PFSK-1 (cell line): ENCODE measurements at regions not wholly inside any gene's neighbourhood (a gene's known extent, or its start where the extent isn't known, plus 50 kb on each side); places are given as distances from the start of the nearest gene placed in this dataset.

Experiments used
- FOXP2 ChIP-seq: optimal IDR thresholded peaks from 2 replicates; pipeline ENCODE3; 2011; ENCODE audit warnings: borderline replicate concordance, control low read depth, inconsistent platforms; ENCODE audit not compliant: insufficient read depth; ENCODE audit errors: extremely low read length, extremely low read depth
- POLR2AphosphoS5 ChIP-seq: IDR thresholded peaks from 2 replicates; pipeline ENCODE4 v1.6.1; 2012; ENCODE audit warnings: low read depth, mild to moderate bottlenecking, control low read depth, low read length, moderate library complexity
- REST ChIP-seq, 2 experiments: IDR thresholded peaks; 2 replicates each; pipeline versions ENCODE4 v1.6.1 to v1.8.0; 2011 to 2012; ENCODE audit warnings: low read depth in 2 of 2, low read length in 2 of 2, control low read depth in 1 of 2, inconsistent platforms in 1 of 2, mild to moderate bottlenecking in 1 of 2, moderate library complexity in 1 of 2; ENCODE audit not compliant: insufficient read depth in 1 of 2
- SIN3A ChIP-seq: IDR thresholded peaks from 2 replicates; pipeline ENCODE4 v1.6.1; 2012; ENCODE audit warnings: mild to moderate bottlenecking, low read length, moderate library complexity, borderline replicate concordance; ENCODE audit not compliant: insufficient read depth
- TAF1 ChIP-seq: IDR thresholded peaks from 2 replicates; pipeline ENCODE4 v1.6.1; 2012; ENCODE audit warnings: low read length, control low read depth, borderline replicate concordance; ENCODE audit not compliant: insufficient read depth

- TF ChIP-seq SIN3A (no peak), TAF1 (no peak), REST (IDR thresholded peaks at IDR 0.05; ENCODE audit: insufficient read depth in 1 of 2, low read depth in 2 of 2, low read length in 2 of 2) (no peak), POLR2AphosphoS5 (no peak)
Observed at GRCh38 chr13:78971355-78972025, 312.5 kb upstream of the OBI1 start.

- TF ChIP-seq POLR2AphosphoS5 = no peak
- TF ChIP-seq FOXP2 = no peak
Observed at GRCh38 chr13:78960881-78961280, 301.9 kb upstream of the OBI1 start.

- no peak for TF ChIP-seq POLR2AphosphoS5
- no peak for TF ChIP-seq REST (IDR thresholded peaks at IDR 0.05; ENCODE audit: insufficient read depth in 1 of 2, low read depth in 2 of 2, low read length in 2 of 2)
- no peak for TF ChIP-seq TAF1
- no peak for TF ChIP-seq FOXP2
- TF ChIP-seq SIN3A = no peak
Observed at GRCh38 chr13:78958006-78958405, 299.1 kb upstream of the OBI1 start.

- TF ChIP-seq FOXP2 (no peak), REST (IDR thresholded peaks at IDR 0.05; ENCODE audit: insufficient read depth in 1 of 2, low read depth in 2 of 2, low read length in 2 of 2) (no peak), TAF1 (no peak), SIN3A (no peak), POLR2AphosphoS5 (no peak)
Observed at GRCh38 chr13:78940455-78941130, 281.6 kb upstream of the OBI1 start.

- TF ChIP-seq SIN3A = no peak
- TF ChIP-seq TAF1 = no peak
Observed at GRCh38 chr13:78934336-78934735, 275.4 kb upstream of the OBI1 start.

GRCh38 chr13:78915015-78915414 is 256.1 kb upstream of the OBI1 start:
- TF ChIP-seq REST (IDR thresholded peaks at IDR 0.05; ENCODE audit: insufficient read depth in 1 of 2, low read depth in 2 of 2, low read length in 2 of 2) (no peak), POLR2AphosphoS5 (no peak), FOXP2 (no peak), SIN3A (no peak), TAF1 (no peak)
